Activated gamma-delta T cell treated with Interleukin-2 at 50 U/mL for 16 hours (primary cell): ENCODE measurements at regions not wholly inside any gene's neighbourhood (a gene's known extent, or its start where the extent isn't known, plus 50 kb on each side); places are given as distances from the start of the nearest gene placed in this dataset.

Experiments
- DNase-seq: peaks from one replicate; pipeline ENCODE4 v3.0.0-alpha.2; 2020

GRCh38 chr13:73879346-73880015 lies 254.7 kb downstream of the KLF12 start:
- DNase-seq: no peak

- no peak for DNase-seq
Observed at GRCh38 chr13:73877399-73877798, 256.8 kb downstream of the KLF12 start.

- no peak for DNase-seq
Observed at GRCh38 chr13:73876323-73876722, 257.9 kb downstream of the KLF12 start.

GRCh38 chr13:73873940-73874830 lies 260.0 kb downstream of the KLF12 start:
- DNase-seq: no peak

GRCh38 chr13:73872397-73872796 lies 261.8 kb downstream of the KLF12 start:
- no peak for DNase-seq

GRCh38 chr13:73870970-73871935 lies 263.0 kb downstream of the KLF12 start:
- peak; percentile 11 for DNase-seq

- no peak for DNase-seq
Observed at GRCh38 chr13:73870036-73870741, 264.0 kb downstream of the KLF12 start.

- DNase-seq: no peak
Observed at GRCh38 chr13:73865027-73865426, 269.2 kb downstream of the KLF12 start.

- DNase-seq: no peak
Observed at GRCh38 chr13:73861136-73861535, 273.1 kb downstream of the KLF12 start.

GRCh38 chr13:73860501-73860900 lies 273.7 kb downstream of the KLF12 start:
- no peak for DNase-seq

GRCh38 chr13:73859841-73860240 lies 274.4 kb downstream of the KLF12 start:
- no peak for DNase-seq

- no peak for DNase-seq
Observed at GRCh38 chr13:73857106-73857505, 277.1 kb downstream of the KLF12 start.

GRCh38 chr13:73851104-73851503 lies 283.1 kb downstream of the KLF12 start:
- DNase-seq: no peak

- no peak for DNase-seq
Observed at GRCh38 chr13:73850104-73850873, 283.9 kb downstream of the KLF12 start.

GRCh38 chr13:73849292-73849691 lies 284.9 kb downstream of the KLF12 start:
- no peak for DNase-seq

- no peak for DNase-seq
Observed at GRCh38 chr13:73844986-73845385, 289.2 kb downstream of the KLF12 start.

GRCh38 chr13:73842626-73843025 lies 291.6 kb downstream of the KLF12 start:
- DNase-seq: no peak

- DNase-seq: no peak
Observed at GRCh38 chr13:73842184-73842583, 292.0 kb downstream of the KLF12 start.

GRCh38 chr13:73837147-73837546 lies 297.1 kb downstream of the KLF12 start:
- no peak for DNase-seq

GRCh38 chr13:73835138-73835721 lies 299.0 kb downstream of the KLF12 start:
- DNase-seq: no peak
